GM19468 (cell line): ENCODE measurements at regions not wholly inside any gene's neighbourhood (a gene's known extent, or its start where the extent isn't known, plus 50 kb on each side); places are given as distances from the start of the nearest gene placed in this dataset.

Source experiments
- ATAC-seq: cut with Tn5 transposase; IDR thresholded peaks from one replicate; pipeline ENCODE4 v1.9.1; 2021; ENCODE audit warnings: mild to moderate bottlenecking, moderate library complexity, moderate number of reproducible peaks; ENCODE audit not compliant: unreplicated experiment; ENCODE audit errors: extremely low read depth

DNA sequence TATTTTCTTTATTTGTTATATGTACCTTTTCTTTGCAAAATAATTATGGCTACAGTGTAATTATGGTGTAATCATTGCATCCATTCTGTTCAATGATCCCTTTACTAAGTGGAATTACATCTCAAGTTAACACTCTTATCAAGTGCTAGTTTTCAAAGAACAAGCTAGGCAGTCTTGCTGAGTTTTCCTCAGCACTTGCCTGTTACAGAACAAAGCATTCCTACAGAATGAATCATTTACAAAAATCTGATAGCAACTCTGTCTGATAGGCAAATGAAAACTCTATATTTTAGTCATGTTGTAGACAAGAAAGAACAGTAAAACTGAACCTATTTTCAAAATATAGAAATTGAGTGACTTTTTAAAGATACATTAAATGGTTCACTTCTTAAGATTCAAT is 109.8 kb upstream of the POU3F2 start:
- ATAC-seq: no peak

GRCh38 chr6:98747273-98747672 is 87.1 kb upstream of the POU3F2 start:
- no peak for ATAC-seq

DNA sequence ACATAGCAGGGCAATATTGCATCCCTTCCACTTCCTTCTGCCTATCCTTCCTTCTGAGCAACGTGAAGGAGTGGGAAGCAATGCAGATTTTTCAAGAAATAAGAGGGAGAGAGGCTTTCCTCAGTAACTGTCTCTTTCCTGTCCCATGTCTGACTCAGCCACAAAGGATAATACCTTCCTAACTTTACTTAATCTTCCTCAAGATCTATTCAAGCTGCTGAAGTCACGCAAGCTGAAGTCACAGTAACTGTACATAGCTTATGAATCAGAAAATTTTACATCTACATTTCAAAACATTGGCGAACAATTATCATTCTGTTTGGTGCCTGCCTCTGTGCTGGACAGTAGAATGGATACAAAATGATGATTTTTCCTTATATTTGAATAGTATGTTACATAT is 86.4 kb upstream of the POU3F2 start:
- no peak for ATAC-seq

DNA sequence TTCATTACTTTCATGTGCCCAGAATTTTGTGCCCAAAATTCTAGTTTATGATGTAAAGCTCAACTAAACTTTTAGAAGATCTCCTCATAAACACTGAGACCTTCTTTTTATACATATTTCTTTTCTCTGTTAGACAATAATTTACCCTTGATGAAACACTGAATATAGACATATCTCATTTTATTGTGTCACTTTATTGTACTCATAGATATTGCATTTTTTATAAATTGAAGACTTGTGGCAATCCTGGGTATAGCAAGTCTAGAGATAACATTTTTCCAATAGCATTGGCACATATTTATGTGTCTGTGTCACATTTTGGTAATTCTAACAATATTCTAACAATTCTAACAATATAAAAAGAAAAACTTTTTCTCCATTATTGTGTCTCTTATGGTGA is 74.9 kb upstream of the POU3F2 start:
- ATAC-seq: no peak

- no peak for ATAC-seq
These were observed 69.9 kb upstream of the POU3F2 start for GRCh38 chr6:98764373-98764911.

- ATAC-seq: no peak
These were observed 64.8 kb upstream of the POU3F2 start for GRCh38 chr6:98769546-98769945.

DNA sequence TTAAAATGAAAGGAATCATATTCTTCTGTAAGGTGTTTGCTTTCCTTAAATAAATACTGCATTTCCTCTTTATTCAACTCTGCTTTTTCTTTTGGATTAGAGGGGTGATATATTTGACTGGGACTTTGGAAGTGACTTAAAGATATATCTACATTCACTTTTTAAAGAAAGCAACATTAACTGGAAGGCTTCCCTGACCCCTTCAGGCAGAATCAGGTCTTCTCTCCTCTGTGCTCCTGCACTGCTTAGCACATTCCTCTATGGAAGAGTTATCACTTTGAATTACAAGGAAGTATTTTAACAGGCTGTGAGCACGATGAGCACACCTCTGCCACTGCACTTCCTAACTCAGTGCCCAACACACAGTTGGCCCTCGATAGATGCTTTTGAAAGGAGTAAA is 59.2 kb upstream of the POU3F2 start:
- no peak for ATAC-seq

DNA sequence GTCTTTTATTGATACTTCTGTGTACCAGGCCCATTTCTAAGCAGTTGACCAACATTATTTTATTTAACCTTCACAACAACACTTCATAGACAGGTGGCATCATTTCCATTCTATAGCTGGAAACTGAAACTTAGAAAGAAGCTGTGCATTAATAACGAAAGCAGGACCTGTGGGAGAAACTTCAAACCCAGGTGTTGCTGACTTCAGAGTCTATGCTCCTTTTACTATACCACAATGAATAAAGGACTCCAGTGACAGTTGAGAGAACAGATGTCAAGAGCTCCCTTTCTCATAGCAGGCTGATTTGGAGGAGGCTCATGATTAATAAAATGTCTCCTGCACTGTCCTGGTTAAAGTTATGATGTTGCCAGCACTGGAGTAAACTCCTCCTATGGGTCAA is 56.6 kb upstream of the POU3F2 start:
- ATAC-seq: peak; percentile 98

GRCh38 chr6:98779618-98780017 is 54.8 kb upstream of the POU3F2 start:
- ATAC-seq: no peak

DNA sequence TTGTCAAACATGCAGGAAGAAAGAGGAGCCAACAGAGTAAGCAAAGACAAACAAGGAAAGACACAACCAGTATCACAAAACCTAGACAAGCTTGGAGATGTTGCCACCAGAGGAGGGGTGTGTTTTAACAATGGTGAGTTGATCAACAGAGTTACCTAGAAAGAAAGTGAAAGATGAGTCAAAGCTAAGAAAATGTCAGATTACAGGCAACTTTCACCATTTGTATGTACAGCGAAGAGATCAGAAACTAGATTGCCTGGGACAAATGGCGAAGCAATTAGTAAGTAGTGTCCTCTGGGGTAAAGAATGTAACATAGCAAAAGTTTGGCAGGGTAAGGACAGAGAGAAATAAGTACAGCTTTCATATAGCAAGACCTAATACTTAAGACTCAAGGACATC is 51.6 kb upstream of the POU3F2 start:
- ATAC-seq: no peak

- no peak for ATAC-seq
These were observed 50.8 kb upstream of the POU3F2 start for GRCh38 chr6:98783578-98783977.
